ENCODE measurements at regions not wholly inside any gene's neighbourhood (a gene's known extent, or its start where the extent isn't known, plus 50 kb on each side); places are given as distances from the start of the nearest gene placed in this dataset.

- DNase-seq (ENCODE audit: extremely low read depth in 1 of 2, low read depth in 1 of 2), result no peak
Measured at GRCh38 chr13:103876571-103876970, 810.4 kb upstream of the SLC10A2 start.

GRCh38 chr13:103873725-103874124, 807.5 kb upstream of the SLC10A2 start:
- no peak for DNase-seq (ENCODE audit: extremely low read depth in 1 of 2, low read depth in 1 of 2)

- DNase-seq (ENCODE audit: extremely low read depth in 1 of 2, low read depth in 1 of 2), result no peak
Measured at GRCh38 chr13:103866048-103866447, 799.8 kb upstream of the SLC10A2 start.

- no peak for DNase-seq (ENCODE audit: extremely low read depth in 1 of 2, low read depth in 1 of 2)
Measured at GRCh38 chr13:103862525-103862924, 796.3 kb upstream of the SLC10A2 start.

- no peak for DNase-seq (ENCODE audit: extremely low read depth in 1 of 2, low read depth in 1 of 2)
Measured at GRCh38 chr13:103859952-103860351, 793.7 kb upstream of the SLC10A2 start.

- DNase-seq (ENCODE audit: extremely low read depth in 1 of 2, low read depth in 1 of 2), result no peak
Measured at GRCh38 chr13:103852036-103852435, 785.8 kb upstream of the SLC10A2 start.

GRCh38 chr13:103844471-103844870, 778.3 kb upstream of the SLC10A2 start:
- DNase-seq (ENCODE audit: extremely low read depth in 1 of 2, low read depth in 1 of 2), result no peak

- DNase-seq (ENCODE audit: extremely low read depth in 1 of 2, low read depth in 1 of 2), result no peak
Measured at GRCh38 chr13:103839460-103839859, 773.2 kb upstream of the SLC10A2 start.

GRCh38 chr13:103835052-103835451, 768.8 kb upstream of the SLC10A2 start:
- DNase-seq (ENCODE audit: extremely low read depth in 1 of 2, low read depth in 1 of 2), result no peak

GRCh38 chr13:103833294-103833852, 767.2 kb upstream of the SLC10A2 start:
- DNase-seq (ENCODE audit: extremely low read depth in 1 of 2, low read depth in 1 of 2), result no peak

GRCh38 chr13:103815619-103816018, 749.4 kb upstream of the SLC10A2 start:
- DNase-seq (ENCODE audit: extremely low read depth in 1 of 2, low read depth in 1 of 2), result no peak

- no peak for DNase-seq (ENCODE audit: extremely low read depth in 1 of 2, low read depth in 1 of 2)
Measured at GRCh38 chr13:103812971-103813370, 746.8 kb upstream of the SLC10A2 start.

GRCh38 chr13:103812558-103812957, 746.3 kb upstream of the SLC10A2 start:
- no peak for DNase-seq (ENCODE audit: extremely low read depth in 1 of 2, low read depth in 1 of 2)

GRCh38 chr13:103810026-103810425, 743.8 kb upstream of the SLC10A2 start:
- DNase-seq (ENCODE audit: extremely low read depth in 1 of 2, low read depth in 1 of 2), result no peak

GRCh38 chr13:103805771-103806170, 739.6 kb upstream of the SLC10A2 start:
- no peak for DNase-seq (ENCODE audit: extremely low read depth in 1 of 2, low read depth in 1 of 2)

- DNase-seq (ENCODE audit: extremely low read depth in 1 of 2, low read depth in 1 of 2), result no peak
Measured at GRCh38 chr13:103803349-103803748, 737.1 kb upstream of the SLC10A2 start.

GRCh38 chr13:103799028-103799427, 732.8 kb upstream of the SLC10A2 start:
- DNase-seq (ENCODE audit: extremely low read depth in 1 of 2, low read depth in 1 of 2), result no peak

- no peak for DNase-seq (ENCODE audit: extremely low read depth in 1 of 2, low read depth in 1 of 2)
Measured at GRCh38 chr13:103795892-103796478, 729.8 kb upstream of the SLC10A2 start.

GRCh38 chr13:103794526-103794925, 728.3 kb upstream of the SLC10A2 start:
- no peak for DNase-seq (ENCODE audit: extremely low read depth in 1 of 2, low read depth in 1 of 2)

- no peak for DNase-seq (ENCODE audit: extremely low read depth in 1 of 2, low read depth in 1 of 2)
Measured at GRCh38 chr13:103788061-103788652, 721.9 kb upstream of the SLC10A2 start.

- DNase-seq (ENCODE audit: extremely low read depth in 1 of 2, low read depth in 1 of 2), result no peak
Measured at GRCh38 chr13:103772576-103772975, 706.4 kb upstream of the SLC10A2 start.

- DNase-seq (ENCODE audit: extremely low read depth in 1 of 2, low read depth in 1 of 2), result no peak
Measured at GRCh38 chr13:103762523-103762922, 696.3 kb upstream of the SLC10A2 start.

- DNase-seq (ENCODE audit: extremely low read depth in 1 of 2, low read depth in 1 of 2), result no peak
Measured at GRCh38 chr13:103759361-103759760, 693.1 kb upstream of the SLC10A2 start.
